Neutrophil (primary cell): ENCODE measurements at regions not wholly inside any gene's neighbourhood (a gene's known extent, or its start where the extent isn't known, plus 50 kb on each side); places are given as distances from the start of the nearest gene placed in this dataset.

Experiments
- H3K27ac ChIP-seq: fragments of 200-600 bp; sonication (generic); 2 replicates; pipeline ENCODE4 v1.5.1; 2016; ENCODE audit warnings: mild to moderate bottlenecking, moderate library complexity
- H3K27me3 ChIP-seq: fragments of 200-600 bp; sonication (generic); 2 replicates; pipeline ENCODE4 v1.6.0; 2016; ENCODE audit warnings: mild to moderate bottlenecking
- H3K36me3 ChIP-seq: fragments of 200-600 bp; sonication (generic); 2 replicates; pipeline ENCODE4 v1.5.1; 2017
- H3K4me1 ChIP-seq, 2 experiments: fragments of 200-600 bp in 1 of 2; sonication (generic) in 1 of 2; 1 replicate in 1 of 2; 2 replicates in 1 of 2; pipeline versions ENCODE4 v1.5.1 to v1.6.1; 2013 to 2016; ENCODE audit warnings: low read depth in 1 of 2, low read length in 1 of 2, mild to moderate bottlenecking in 1 of 2, moderate library complexity in 1 of 2; ENCODE audit not compliant: control insufficient read depth in 1 of 2, insufficient read depth in 1 of 2
- H3K4me3 ChIP-seq, 2 experiments: fragments of 200-600 bp in 1 of 2; sonication (generic) in 1 of 2; 1 replicate in 1 of 2; 2 replicates in 1 of 2; pipeline ENCODE4 v1.5.1; 2013 to 2016; ENCODE audit warnings: low read depth in 1 of 2, low read length in 1 of 2, mild to moderate bottlenecking in 1 of 2, moderate library complexity in 1 of 2
- H3K9me3 ChIP-seq: fragments of 200-600 bp; sonication (generic); 2 replicates; pipeline ENCODE4 v1.5.1; 2016
- TF ChIP-seq, protein P1 (sequence below): fragments of 200-600 bp; sonication (generic); IDR thresholded peaks from 2 replicates; pipeline ENCODE4 v1.5.1; 2016; ENCODE audit warnings: antibody characterized with exemption

DNA sequence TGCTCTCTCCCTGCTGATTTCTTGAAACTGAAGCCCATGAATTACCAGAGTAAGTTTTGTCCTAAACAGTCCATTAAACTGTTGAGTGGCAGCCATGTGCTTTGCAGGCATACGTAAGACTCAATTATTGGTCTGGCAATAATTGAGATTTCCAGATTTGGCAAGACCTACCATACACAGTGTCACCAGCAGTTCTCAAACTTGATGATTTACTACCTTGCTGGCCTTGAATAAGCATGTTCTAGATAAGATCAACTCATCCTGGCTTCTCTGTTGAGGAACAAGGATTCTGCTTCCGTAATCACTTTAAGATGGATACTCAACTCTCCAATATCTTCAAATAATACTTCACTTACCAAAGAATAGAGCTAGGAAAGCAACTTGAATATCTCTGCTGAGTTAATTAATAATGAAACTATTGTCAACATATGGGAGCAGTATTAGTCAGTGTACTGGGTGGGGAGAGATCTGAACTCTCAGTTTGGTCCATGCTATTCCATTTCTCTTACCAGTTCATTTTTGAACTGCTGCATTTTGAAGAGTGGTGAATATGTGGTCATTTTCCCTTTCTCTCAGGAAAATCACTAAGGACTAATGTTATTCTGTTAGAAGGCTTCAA, 181.4 kb downstream of the IPMK start:
- no peaks in the 10 kb centered on the region for H3K4me1 ChIP-seq
- H3K36me3 ChIP-seq = no peaks in the 10 kb centered on the region
- no peaks in the 10 kb centered on the region for H3K9me3 ChIP-seq
- no peaks in the 10 kb centered on the region for H3K27me3 ChIP-seq
- TF ChIP-seq, protein P1, sequence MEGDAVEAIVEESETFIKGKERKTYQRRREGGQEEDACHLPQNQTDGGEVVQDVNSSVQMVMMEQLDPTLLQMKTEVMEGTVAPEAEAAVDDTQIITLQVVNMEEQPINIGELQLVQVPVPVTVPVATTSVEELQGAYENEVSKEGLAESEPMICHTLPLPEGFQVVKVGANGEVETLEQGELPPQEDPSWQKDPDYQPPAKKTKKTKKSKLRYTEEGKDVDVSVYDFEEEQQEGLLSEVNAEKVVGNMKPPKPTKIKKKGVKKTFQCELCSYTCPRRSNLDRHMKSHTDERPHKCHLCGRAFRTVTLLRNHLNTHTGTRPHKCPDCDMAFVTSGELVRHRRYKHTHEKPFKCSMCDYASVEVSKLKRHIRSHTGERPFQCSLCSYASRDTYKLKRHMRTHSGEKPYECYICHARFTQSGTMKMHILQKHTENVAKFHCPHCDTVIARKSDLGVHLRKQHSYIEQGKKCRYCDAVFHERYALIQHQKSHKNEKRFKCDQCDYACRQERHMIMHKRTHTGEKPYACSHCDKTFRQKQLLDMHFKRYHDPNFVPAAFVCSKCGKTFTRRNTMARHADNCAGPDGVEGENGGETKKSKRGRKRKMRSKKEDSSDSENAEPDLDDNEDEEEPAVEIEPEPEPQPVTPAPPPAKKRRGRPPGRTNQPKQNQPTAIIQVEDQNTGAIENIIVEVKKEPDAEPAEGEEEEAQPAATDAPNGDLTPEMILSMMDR = no peak
- H3K4me3 ChIP-seq = no peak overlapping the region
- no peak overlapping the region for H3K27ac ChIP-seq

DNA sequence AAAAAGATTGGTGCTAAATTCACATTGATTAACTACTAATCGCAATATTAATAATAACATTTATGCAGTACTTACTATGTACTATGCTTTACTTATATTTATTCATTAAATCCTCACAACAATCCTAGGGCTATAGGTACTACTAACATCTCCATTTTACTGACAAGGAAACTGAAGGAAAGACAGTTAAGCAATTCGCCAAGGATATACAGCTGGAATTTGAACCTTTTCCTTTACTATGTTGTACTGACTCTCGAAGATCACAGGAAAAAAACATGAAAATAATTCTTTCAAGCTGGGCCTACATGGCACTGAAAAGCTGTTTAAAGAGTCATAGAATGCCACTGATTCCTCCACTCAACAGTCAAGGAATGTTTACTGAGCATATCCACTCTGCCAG, 185.4 kb downstream of the IPMK start:
- Histone ChIP-seq H3K4me1 (no peaks in the 10 kb centered on the region), H3K9me3 (no peaks in the 10 kb centered on the region), H3K27me3 (no peaks in the 10 kb centered on the region), H3K4me3 (no peak overlapping the region), H3K36me3 (no peaks in the 10 kb centered on the region), H3K27ac (no peak overlapping the region)
- TF ChIP-seq, protein P1 = no peak

DNA sequence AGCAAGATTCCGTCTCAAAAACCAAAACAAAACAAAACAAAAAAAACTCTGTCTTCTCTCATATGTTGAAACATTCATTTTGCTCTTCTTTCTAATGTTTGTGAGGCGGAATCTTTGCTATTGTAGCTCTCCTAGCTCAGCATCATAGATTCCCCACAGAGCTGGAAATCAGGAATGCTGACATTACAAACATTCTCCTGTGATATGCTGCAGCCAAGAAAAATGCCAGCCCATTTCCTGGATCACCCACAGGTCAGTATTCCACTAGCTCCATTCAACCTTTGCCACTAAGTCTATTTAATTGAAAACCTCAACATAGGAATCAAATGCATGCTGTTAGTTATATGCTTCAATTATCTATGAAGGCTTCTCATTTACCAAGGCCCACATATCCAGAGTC, 186.3 kb downstream of the IPMK start:
- no peaks in the 10 kb centered on the region for H3K27me3 ChIP-seq
- no peaks in the 10 kb centered on the region for H3K4me1 ChIP-seq
- no peak overlapping the region for H3K4me3 ChIP-seq
- no peak overlapping the region for H3K27ac ChIP-seq
- no peaks in the 10 kb centered on the region for H3K9me3 ChIP-seq
- H3K36me3 ChIP-seq = no peaks in the 10 kb centered on the region
- TF ChIP-seq, protein P1 = no peak

DNA sequence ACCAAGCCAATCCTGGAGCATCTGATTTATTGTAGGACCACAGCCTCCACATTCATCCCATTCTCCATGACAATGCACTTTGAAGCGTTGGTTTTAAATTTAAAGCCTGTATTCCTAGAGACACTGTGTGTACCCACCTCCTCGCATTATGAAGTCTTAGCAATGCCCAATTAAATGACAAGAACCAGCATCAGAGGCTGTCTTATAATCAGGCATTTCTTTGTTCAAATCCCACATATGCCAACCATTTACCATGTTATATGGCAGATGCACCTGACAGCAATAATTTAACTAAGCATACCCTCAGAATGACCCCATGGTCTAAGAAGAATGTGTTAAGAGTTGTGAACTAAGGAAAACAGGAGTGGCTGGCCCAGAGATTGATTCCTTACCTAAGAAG, 188.2 kb downstream of the IPMK start:
- Histone ChIP-seq H3K4me3 (no peak overlapping the region), H3K4me1 (no peaks in the 10 kb centered on the region), H3K27ac (no peak overlapping the region), H3K36me3 (no peaks in the 10 kb centered on the region), H3K27me3 (no peaks in the 10 kb centered on the region), H3K9me3 (no peaks in the 10 kb centered on the region)
- TF ChIP-seq, protein P1 = no peak

DNA sequence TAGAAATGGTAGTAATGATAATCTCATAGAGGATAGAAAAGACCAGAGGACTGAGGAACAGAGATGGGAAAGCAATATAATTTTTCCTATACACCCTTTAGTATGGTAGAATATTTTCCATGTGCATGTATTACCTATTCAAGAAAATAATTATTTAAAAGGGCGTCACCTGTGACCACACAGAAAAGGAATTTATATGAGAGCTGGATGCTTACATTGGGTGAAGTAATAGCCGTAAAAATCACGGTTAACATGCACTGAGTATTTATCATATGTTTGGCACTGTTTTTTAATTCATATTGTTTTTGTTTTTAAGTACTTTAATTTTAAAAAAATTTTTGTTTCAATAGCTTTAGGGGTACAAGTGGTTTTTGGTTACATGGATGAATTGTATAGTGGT, 195.1 kb downstream of the IPMK start:
- no peaks in the 10 kb centered on the region for H3K9me3 ChIP-seq
- H3K36me3 ChIP-seq = no peaks in the 10 kb centered on the region
- H3K4me1 ChIP-seq = no peaks in the 10 kb centered on the region
- no peak overlapping the region for H3K27ac ChIP-seq
- no peak overlapping the region for H3K4me3 ChIP-seq
- TF ChIP-seq, protein P1 = no peak
- no peaks in the 10 kb centered on the region for H3K27me3 ChIP-seq

DNA sequence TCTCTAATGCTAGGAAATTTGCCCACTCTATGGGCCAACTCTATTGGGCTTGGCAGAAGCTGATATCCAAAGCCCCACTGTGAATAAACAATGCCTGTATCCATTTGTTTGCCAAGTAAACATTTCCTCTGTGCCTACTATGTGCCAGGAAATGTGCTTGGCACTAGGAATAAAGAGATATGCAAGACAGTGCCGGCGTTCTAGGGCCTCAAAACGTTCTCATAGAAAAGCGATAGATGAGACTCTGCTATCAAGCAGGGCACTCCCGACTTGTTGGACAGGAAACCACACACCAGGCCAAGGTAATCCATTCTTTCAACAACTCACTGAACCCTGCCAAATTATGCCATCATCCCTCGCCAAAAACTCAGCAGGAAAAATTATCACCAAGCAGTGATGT, 196.7 kb downstream of the IPMK start:
- Histone ChIP-seq H3K4me1 (no peaks in the 10 kb centered on the region), H3K27me3 (no peaks in the 10 kb centered on the region), H3K4me3 (no peak overlapping the region), H3K27ac (no peak overlapping the region), H3K9me3 (no peaks in the 10 kb centered on the region), H3K36me3 (no peaks in the 10 kb centered on the region)
- TF ChIP-seq, protein P1 = no peak
